ENCODE measurements at regions not wholly inside any gene's neighbourhood (a gene's known extent, or its start where the extent isn't known, plus 50 kb on each side); places are given as distances from the start of the nearest gene placed in this dataset.
A peak's percentile ranks its signal among the peaks of the same experiment; 100 is the strongest.
"Not testable (repeated sequence)": the region's sequence is repeated elsewhere in the genome, so short reads cannot be mapped to it uniquely, and the experiment has no call there.

GRCh38 chr7:42642699-42643098 is 269.2 kb downstream of the C7orf25 start:
- no peak for TF ChIP-seq CTCF (IDR thresholded peaks at IDR 0.05)
- Histone ChIP-seq H3K27me3 (no peaks in the 10 kb centered on the region), H3K36me3 (no peaks in the 10 kb centered on the region), H3K4me1 (no peaks in the 10 kb centered on the region), H3K9me3 (peaks cover 0 to 8% of the 10 kb centered on the region in 2 donors), H3K4me3 (no peak overlapping the region), H3K27ac (no peak overlapping the region)
- ATAC-seq (no peak), DNase-seq (no peak)
- intact Hi-C loops (cut with DNase I): no loop called here

GRCh38 chr7:42639930-42640329 is 271.9 kb downstream of the C7orf25 start:
- intact Hi-C loops (cut with DNase I): no loop called here
- TF ChIP-seq CTCF (IDR thresholded peaks at IDR 0.05): no peak
- ATAC-seq: no peak
- no peak for DNase-seq
- peaks cover 0 to 8% of the 10 kb centered on the region in 2 donors for H3K9me3 ChIP-seq
- no peak overlapping the region for H3K4me3 ChIP-seq
- H3K27ac ChIP-seq: no peak overlapping the region
- no peaks in the 10 kb centered on the region for H3K27me3 ChIP-seq
- no peaks in the 10 kb centered on the region for H3K36me3 ChIP-seq
- no peaks in the 10 kb centered on the region for H3K4me1 ChIP-seq

- H3K36me3 ChIP-seq; H3K27ac ChIP-seq; intact Hi-C loops (cut with DNase I); H3K27me3 ChIP-seq; H3K4me1 ChIP-seq; H3K4me3 ChIP-seq; H3K9me3 ChIP-seq; ATAC-seq: not testable (repeated sequence)
- DNase-seq: peak in 1 of 4 donors; percentile 56
Measured at GRCh38 chr7:42636380-42636779, 275.5 kb downstream of the C7orf25 start.

- no peak overlapping the region for H3K4me3 ChIP-seq
- peaks cover 0 to 4% of the 10 kb centered on the region in 2 donors for H3K4me1 ChIP-seq
- H3K27me3 ChIP-seq: no peaks in the 10 kb centered on the region
- H3K9me3 ChIP-seq: no peaks in the 10 kb centered on the region
- ATAC-seq (peak; percentile 47), DNase-seq (no peak)
- H3K36me3 ChIP-seq: no peaks in the 10 kb centered on the region
- TF ChIP-seq CTCF (IDR thresholded peaks at IDR 0.05): no peak
- H3K27ac ChIP-seq: no peak overlapping the region
- intact Hi-C loops (cut with DNase I): no loop called here
Measured at GRCh38 chr7:42628054-42628453, 283.8 kb downstream of the C7orf25 start.

GRCh38 chr7:42627626-42628025 is 284.2 kb downstream of the C7orf25 start:
- intact Hi-C loops (cut with DNase I): no loop called here
- no peak for ATAC-seq
- no peaks in the 10 kb centered on the region for H3K36me3 ChIP-seq
- H3K9me3 ChIP-seq: no peaks in the 10 kb centered on the region
- no peak overlapping the region for H3K4me3 ChIP-seq
- H3K4me1 ChIP-seq: peaks cover 0 to 4% of the 10 kb centered on the region in 2 donors
- no peak for TF ChIP-seq CTCF (IDR thresholded peaks at IDR 0.05)
- H3K27me3 ChIP-seq: no peaks in the 10 kb centered on the region
- H3K27ac ChIP-seq: no peak overlapping the region
- DNase-seq: no peak

- Histone ChIP-seq H3K27ac (no peak overlapping the region), H3K36me3 (no peaks in the 10 kb centered on the region), H3K4me3 (no peak overlapping the region), H3K4me1 (peaks cover 0 to 4% of the 10 kb centered on the region in 2 donors), H3K9me3 (no peaks in the 10 kb centered on the region), H3K27me3 (no peaks in the 10 kb centered on the region)
- DNase-seq: no peak
- no peak for TF ChIP-seq CTCF (IDR thresholded peaks at IDR 0.05)
- no peak for ATAC-seq
- intact Hi-C loops (cut with DNase I): no loop called here
Measured at GRCh38 chr7:42627101-42627500, 284.8 kb downstream of the C7orf25 start.
